DMS114 treated with DMSO at 0.1 percent for 48 hours (cell line): ENCODE measurements at regions not wholly inside any gene's neighbourhood (a gene's known extent, or its start where the extent isn't known, plus 50 kb on each side); places are given as distances from the start of the nearest gene placed in this dataset.

Source experiments
- DNase-seq: peaks from one replicate; lab custom pipeline; 2025; ENCODE audit not compliant: unreplicated experiment; lab: John Stamatoyannopoulos, UW

GRCh38 chr21:28110074-28110473 lies 882.6 kb downstream of the LTN1 start:
- DNase-seq, result no peak

GRCh38 chr21:28106370-28106890 lies 886.2 kb downstream of the LTN1 start:
- no peak for DNase-seq

GRCh38 chr21:28104346-28104745 lies 888.3 kb downstream of the LTN1 start:
- DNase-seq, result no peak

GRCh38 chr21:28100366-28100765 lies 892.3 kb downstream of the LTN1 start:
- DNase-seq, result no peak

GRCh38 chr21:28099001-28099705 lies 893.5 kb downstream of the LTN1 start:
- DNase-seq, result no peak

- DNase-seq, result no peak
Observed at GRCh38 chr21:28091466-28091865, 901.2 kb downstream of the LTN1 start.

- DNase-seq, result no peak
Observed at GRCh38 chr21:28090546-28090945, 902.1 kb downstream of the LTN1 start.

- DNase-seq, result no peak
Observed at GRCh38 chr21:28089599-28090441, 902.9 kb downstream of the LTN1 start.

- no peak for DNase-seq
Observed at GRCh38 chr21:28086861-28087581, 905.7 kb downstream of the LTN1 start.

- no peak for DNase-seq
Observed at GRCh38 chr21:28084951-28085350, 907.7 kb downstream of the LTN1 start.

GRCh38 chr21:28083350-28083749 lies 909.3 kb downstream of the LTN1 start:
- DNase-seq, result no peak

GRCh38 chr21:28078126-28078525 lies 914.6 kb downstream of the LTN1 start:
- DNase-seq, result no peak

- no peak for DNase-seq
Observed at GRCh38 chr21:28074676-28075075, 918.0 kb downstream of the LTN1 start.

- no peak for DNase-seq
Observed at GRCh38 chr21:28072601-28073000, 920.1 kb downstream of the LTN1 start.

GRCh38 chr21:28069450-28069923 lies 923.2 kb downstream of the LTN1 start:
- DNase-seq, result no peak

GRCh38 chr21:28068455-28069358 lies 924.0 kb downstream of the LTN1 start:
- no peak for DNase-seq

- no peak for DNase-seq
Observed at GRCh38 chr21:28066596-28067387, 925.9 kb downstream of the LTN1 start.

- DNase-seq, result no peak
Observed at GRCh38 chr21:28066076-28066475, 926.6 kb downstream of the LTN1 start.
